Left renal pelvis (tissue), 4 donors: ENCODE measurements at regions not wholly inside any gene's neighbourhood (a gene's known extent, or its start where the extent isn't known, plus 50 kb on each side); places are given as distances from the start of the nearest gene placed in this dataset.

Source experiments
- DNase-seq, 4 donors: peaks; one replicate each; pipeline ENCODE4 v3.0.0-alpha.2; 2013; ENCODE audit warnings: low read depth in 4 of 4, low spot score in 3 of 4

DNA sequence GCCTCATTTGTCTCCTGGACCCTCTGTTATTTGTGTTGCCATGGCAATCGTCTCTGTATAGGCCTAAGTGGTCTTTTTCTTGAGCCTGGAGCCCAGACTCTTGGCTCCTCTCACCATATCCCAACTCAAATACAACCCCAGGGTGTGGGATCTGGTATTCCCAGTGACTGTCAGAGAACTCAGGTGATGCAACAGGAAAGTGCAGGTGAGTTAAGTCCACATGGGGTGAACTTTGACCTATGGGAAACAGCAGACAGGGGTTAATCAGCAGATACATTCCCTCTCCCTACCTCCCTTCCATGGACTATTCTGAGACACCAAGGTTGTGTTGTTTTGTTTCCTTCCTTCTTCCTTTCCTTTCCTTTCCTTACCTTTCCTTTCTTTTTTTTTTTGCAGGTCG lies 130.9 kb upstream of the RPS6KA3 start:
- no peak for DNase-seq

DNA sequence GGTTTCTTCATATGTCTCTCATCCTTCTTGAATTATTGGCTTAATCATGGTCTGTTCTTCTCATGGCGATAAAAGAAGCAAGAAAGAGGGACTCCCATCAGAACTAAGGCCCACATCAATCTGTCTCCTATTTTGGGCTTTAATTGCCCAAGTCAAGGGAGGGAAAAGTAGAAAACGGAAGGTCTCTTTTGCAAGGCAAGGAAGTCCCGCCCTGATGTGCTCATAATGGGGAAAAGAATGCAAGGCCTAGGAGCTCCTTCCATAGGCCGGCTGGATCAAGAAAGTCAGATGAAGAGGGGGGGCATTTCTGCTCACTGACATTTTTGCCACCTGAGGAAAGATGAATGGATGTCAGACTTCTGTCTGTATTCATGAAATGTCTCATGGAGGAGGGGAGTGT lies 127.7 kb upstream of the RPS6KA3 start:
- DNase-seq, result no peak

DNA sequence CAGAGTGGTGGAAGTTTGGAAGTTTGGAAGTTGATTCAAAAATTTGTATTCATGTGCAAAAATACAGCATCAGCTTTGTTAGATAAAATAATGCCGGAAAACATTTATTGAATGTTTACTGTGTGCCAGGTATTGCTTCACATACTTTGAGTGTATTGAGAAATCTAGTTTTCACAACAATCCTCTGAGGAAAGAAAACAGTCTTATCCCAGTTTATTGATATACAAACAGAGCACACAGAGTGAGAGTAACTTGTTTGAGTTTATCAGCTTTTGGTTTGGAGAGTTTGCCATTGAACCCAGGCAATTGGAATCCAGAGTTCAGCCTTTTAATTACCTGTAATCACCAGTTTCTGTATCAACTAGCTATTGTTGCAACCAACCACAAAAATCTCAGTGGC lies 127.2 kb upstream of the RPS6KA3 start:
- DNase-seq, result no peak

DNA sequence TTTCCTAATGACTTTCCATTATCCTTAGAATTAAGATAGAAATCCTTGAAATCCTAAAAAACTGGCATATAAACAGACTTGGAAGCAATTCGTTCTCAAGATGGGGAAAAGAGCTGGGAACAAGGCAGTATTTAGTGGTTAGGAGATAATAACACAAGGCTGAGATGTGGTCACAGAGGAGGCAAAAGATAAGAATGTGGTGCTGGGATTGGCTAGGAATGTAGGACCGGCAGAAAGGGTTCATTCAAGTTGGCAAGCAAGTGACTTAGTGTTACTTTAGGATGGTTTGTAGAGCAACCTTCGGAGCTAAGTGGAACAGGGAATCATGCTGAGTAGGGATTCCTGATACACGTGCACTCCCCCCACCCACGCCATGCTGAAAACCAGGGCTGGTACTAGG lies 121.9 kb upstream of the RPS6KA3 start:
- DNase-seq, result no peak

DNA sequence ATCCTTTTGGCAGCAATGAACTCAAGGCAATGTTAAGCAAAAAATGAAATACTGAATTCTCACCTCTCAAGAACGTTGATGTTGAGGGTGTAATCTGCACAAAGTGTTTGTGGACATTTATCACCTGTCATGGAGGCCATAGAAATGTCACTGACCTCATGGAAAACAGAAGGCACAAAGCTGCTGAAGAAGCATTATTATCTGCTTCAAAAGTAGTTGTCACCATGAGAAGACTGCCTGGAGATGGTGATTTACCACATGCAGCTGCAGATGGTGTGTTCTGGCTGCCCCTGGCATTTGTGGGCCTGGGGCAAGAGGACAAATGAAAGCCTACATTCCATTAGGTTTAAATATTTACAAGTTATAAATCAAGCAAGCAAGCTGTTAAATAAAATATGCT lies 116.8 kb upstream of the RPS6KA3 start:
- no peak for DNase-seq

DNA sequence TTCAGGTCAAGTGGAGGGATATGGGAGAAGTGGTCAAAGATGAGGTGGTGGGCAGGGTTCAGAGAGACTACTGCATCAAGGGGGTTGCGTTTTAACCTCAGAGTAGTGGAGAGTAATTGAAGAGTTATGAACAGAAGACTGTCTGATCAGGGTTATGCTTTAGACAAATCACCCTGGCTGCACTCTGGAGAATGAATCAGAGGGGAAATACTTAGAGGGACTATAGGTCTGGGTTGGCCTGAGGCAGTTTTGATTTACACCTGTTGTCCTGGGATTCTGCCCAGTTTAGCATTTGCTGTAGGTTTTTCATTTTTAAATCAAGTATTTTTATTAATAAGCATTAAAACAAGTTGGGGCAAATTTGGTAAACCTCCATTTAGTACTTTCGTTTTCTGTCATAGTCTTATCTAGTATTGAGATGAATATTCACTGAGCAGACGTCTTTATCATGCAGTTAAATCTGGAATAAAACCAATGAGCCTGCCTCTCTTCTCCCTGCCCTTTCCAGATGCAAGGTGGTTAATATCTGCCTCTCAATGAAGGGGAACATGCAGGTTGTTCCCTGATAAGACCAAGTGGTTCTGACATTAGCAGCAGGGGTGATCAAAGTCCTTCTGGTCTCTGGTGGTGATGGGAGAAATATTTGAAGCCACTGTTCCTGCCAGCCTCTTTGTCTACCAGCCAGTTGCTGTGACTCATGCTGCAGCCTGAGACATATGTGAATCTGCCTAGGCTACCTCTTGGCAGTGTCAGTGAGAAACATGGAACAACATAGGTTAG lies 116.0 kb upstream of the RPS6KA3 start:
- no peak for DNase-seq

DNA sequence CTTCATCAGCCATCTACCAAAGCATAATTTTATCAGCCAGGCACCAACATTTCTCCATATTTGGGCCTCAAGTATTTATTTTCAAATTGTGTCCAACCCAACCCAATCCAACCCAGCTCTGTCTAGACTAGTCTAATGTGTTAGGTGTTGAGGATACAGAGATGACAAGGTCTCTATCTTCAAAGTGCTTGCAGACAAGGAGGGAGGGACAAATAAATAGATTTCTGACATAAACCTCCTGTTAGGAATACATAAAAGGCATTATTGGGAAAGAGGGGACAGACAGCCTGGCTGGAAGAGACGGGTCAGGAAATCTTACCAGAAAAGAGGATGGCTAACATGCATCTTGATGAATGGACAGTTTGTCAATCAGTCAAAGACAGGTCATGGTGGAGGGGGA lies 115.4 kb upstream of the RPS6KA3 start:
- DNase-seq, result no peak

DNA sequence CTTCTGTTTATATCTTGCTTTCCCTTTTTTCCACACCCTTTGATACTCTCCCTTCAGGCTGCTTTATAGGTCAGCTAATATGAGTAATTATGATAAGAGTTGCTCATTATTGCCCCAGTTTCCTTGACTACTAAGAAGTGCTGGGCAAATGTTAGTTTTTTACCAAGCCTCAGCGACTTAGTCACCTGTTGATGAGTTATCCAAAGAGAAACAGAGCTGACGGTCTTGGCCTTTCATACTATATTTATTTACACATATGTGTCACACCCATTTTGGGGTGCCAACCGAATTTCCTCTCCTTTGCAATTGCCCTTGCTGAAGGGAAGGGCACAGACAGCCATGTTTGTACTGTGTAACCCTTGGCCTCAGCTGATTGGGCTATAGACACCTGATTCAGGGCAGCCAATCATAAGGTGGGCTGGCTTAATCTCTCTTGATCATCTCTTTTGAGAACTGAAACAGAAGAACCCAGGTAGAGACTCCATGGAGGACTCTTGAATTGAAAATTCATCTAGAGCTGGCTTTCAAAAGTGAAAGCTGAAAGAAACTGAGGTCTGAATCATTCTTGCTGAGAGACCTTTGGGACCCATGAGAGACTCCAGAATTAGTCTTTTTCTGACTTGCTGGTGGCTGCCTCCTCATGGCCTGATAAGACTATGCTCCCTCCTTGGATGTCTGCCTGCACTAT lies 111.7 kb upstream of the RPS6KA3 start:
- DNase-seq, result no peak

DNA sequence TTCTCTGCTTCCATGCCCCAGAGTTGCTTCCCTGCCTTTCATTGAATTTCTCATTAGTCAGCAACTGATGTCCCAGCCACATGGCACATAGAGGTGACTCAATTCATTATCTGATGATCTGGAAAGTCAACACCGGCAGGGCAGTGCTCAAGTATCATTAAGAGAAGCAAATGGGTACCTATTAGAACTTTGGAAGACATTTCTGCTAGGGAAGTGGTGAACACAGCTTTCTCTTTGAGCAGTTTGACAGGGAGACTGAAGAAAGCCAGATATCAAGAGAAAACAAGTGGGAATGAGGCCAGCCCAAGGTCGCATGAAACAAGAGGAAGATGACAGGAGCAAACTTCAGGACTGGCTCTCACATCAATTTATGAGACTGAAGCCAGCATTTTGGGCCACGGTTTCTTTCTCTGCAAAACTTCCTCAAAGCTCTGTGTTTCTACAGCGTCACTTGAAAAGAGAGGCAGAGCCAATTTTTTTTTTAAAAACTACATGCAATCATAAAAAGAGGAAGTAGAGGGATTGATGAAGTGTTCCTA lies 108.3 kb upstream of the RPS6KA3 start:
- no peak for DNase-seq

DNA sequence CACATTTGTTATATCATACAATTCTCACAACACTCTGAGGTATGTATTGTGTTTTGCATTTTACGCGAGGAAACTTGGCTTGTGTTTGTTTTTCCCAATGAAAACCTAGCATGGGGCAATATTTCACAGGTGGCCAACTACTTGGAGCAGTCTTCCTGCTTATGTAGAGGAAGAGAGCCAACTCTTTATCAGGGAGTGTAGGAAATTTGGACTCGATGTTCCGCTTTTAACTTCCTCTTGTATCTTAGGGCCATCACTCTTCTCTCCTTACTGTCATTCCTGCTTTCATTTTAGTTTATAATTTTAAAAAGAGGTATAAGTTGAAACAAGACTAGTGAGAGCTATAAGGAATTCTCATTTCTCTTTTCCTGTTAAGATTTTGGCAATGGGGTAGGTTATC lies 107.7 kb upstream of the RPS6KA3 start:
- DNase-seq, result no peak

DNA sequence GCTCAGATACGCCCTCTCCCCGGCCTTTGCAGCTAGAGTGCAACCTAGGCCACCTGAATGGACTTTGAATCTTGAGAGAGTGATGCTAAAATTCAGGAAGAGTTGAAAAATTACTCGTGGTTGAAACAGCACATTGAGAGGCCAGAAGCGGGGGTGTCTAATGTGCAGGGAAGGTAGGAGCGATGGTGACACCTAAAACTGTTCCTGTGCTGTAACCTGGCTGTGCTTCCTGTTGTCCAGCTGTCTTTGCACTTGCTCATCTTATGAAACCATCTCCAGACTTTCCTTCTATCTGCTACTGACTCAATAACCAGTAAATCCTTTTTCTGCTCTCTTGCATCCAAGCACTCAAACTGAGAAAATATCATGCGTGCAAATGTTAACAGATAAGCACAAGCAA lies 106.4 kb upstream of the RPS6KA3 start:
- no peak for DNase-seq

DNA sequence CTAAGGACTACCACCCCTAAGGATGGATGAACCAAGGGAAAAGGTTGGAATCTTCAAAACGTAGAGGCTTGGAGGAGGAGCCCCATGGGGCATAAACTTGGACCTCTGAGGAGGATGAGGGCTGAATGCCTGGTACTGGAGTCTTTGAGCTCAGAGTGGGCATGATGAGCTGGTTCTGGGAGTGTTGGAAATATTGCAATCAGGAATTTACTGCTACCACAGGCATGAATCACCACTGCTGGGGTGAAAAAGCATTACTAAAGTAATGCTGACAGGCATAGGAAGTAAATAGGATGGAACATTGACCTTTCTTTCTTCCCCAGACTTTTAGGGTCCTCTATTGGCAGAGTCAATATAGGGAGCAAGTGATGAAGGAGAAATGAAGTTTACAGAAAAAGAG lies 105.8 kb upstream of the RPS6KA3 start:
- no peak for DNase-seq

DNA sequence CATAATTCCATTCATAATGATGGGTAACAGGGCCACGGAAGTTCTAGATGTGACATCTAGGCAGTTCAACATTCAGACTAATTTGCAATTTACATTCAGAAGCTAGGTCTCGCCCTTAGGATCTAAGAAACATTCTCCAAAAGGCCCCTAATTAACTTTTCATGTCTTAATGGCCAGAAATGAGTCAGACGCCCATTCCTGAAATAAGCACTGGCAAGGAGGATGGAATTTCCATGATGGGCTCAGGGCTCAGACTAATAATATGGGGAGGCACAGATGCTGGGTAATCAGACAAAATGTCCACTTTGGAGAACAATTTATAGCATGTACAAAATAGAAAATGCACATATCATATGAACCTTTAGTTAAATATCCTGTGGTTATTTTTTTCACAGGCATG lies 102.8 kb upstream of the RPS6KA3 start:
- DNase-seq, result no peak

DNA sequence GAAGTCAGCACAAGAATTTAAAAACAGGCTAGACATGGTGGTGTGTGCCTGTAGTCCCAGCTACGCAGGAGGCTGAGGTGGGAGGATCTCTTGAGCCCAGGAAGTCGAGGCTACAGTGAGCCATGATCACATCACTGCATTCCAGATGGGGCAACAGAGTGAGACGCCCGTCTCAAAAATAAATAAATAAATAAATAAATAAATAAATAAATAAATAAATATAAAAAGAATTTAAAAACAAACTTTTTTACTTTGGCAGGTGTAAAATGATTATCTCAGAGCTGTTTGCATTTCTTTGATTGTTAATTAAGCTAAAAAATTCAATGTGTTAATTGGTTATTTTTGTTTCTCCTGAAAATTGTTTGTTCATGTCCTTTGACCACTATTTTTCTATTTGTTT lies 97.5 kb upstream of the RPS6KA3 start:
- DNase-seq, result no peak

DNA sequence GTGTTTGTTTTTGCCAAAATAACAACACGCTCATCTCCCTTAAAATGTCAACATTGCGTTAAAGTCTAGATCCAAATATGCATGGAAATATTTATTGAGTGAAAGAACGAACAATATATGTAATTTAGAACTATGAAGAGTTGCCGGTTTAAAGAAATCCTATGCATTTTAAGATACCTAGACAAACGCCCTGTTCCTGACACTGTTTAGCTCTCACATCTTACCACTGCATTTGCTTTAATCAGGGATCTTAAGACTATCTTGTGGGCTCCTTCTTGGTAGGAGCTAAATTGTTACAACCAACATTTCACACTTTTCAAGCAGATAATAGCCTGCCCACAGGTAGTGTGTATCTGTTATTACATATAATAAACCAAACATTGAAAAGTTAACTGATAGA lies 96.6 kb upstream of the RPS6KA3 start:
- no peak for DNase-seq

DNA sequence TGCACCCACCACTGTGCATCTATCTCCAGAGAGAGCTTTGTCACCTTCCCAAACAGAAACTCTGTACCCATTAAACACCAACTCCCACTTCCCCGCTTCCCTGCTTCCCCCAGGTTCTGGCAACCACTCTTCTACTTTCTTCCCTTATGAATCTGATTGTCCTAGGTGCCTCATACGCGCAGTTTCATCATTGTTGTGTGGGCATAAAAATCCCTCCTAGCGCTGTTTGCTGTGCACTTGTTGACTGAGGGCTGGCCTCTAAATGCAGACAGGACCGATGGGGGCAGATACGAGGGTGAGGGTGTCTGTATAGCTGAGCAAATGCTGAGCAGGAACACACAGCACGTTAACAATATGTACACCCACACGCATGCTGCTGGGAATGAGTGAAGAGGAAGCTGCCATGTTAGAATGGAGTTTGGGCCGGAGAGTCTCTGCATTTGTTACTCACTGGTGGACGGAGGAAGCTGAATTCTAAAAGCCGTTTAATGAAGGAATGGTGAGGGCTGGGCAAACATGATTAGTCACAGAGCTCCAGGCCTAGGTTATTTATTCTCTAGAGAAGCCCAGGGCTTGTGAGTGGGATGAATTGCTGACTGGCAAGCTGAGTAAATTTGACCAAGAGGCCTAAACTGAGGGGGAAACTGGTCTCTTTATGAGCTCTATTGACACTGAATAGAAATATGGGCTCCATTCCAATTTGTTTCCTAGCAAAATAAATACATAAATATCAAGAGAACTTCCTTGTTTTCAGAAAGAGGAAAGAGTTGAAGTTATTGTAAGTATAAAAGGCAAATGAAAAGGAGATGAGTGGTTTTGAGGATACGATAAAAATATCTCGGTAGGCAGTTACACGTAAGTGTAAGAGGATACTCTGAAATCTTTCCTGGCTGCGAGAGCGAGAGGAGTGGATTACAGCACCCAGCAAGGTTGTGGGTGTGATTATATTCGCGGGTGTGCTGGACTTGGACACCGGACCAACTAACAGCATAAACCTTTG lies 95.9 kb upstream of the RPS6KA3 start:
- peak in 1 of 4 donors; percentile 9 for DNase-seq

DNA sequence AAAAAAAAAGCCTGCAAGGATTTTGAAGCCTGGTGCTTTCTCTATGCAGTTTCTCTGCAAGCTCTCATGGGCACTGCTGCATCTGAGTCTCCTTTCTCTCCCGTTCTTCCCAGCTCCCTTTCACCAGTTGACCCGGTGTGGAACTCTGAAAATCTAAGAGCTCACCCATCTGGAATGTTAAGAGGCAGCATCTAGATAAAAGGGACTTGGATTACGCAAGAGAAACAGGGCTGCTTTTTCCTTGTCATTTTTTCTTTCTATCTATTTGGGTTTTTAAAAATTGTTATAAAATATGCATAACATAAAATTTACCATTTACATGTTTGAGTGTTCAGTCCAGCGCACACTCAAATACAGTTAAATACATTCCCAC lies 95.2 kb upstream of the RPS6KA3 start:
- no peak for DNase-seq

DNA sequence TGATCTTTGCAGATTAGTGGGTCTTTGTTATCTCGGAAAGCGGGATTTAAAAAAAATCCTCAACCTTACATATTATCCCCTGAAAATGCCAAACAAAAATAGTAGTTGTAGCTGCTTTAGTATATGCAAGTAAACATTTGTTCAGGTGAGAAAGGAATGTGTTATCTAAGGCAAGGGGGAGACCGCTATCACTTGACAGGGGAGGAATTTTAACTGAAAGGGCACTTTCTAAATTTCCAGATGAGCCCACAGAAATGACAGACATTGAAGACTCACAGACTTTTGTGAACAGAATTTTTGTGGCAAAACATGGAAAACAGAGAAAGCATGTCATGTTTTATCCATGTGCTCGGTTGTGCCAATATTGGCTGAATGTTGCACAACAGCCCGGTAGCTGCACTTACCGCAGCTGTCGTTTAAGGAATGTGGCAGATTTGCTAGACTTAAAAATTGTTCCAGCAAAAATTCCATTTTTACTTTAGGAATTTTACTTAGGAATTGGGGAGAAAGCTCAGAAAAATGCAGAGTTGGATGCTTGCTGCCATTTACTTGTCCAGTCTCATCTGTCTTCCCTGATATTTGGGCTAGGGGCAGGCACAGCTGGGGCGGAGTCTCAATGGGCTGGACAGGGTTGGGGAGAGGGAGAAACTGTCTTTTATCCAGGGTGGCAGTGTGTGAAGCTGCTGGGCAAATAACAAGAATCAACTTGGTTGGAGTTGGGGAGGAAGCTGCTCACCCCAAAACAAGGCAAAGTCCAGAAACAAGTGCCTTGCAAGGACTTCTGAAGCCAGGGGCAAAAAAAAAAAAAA lies 94.6 kb upstream of the RPS6KA3 start:
- DNase-seq, result no peak

DNA sequence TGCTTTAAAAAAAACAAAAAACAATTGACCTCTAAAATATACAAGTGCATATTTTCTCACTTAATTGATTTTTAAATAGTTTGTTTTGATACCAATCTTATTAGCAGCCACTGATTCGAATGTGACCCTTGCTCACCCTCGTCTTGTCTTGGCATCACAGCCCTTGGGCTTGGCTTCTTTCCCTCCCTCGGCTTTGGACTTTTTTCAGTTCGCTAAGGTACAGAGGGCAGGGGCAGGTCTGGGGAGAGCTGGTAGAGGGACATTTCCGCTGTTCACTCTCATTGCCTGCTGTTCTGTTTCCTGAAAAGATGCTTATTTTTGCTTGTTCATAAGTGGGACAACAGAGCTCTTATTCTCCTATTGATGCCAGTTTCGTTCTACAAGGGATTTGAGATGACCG lies 88.5 kb upstream of the RPS6KA3 start:
- no peak for DNase-seq

DNA sequence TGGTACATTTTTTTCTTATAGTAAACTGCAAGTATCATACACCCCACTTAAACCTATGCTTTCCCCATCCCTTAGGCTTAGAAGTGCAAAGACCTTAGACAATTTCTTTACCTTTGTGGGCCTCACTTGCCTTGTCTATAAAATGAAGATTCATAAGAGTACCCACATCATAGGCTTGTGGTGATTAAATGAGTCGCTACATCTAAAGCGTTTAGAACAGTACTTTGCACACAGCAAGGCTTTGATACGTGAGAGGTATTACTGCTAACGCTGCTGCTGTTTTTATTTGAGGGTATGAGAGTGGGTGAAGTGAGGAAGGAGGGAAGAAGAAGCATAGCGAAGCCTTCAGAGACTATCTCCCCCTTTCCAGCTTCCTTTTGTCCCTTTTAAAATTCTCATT lies 87.8 kb upstream of the RPS6KA3 start:
- DNase-seq, result no peak
